A673 (cell line): ENCODE measurements at regions not wholly inside any gene's neighbourhood (a gene's known extent, or its start where the extent isn't known, plus 50 kb on each side); places are given as distances from the start of the nearest gene placed in this dataset.

Source experiments
- CTCF ChIP-seq: fragments of 300-800, 200-600 bp; sonication (generic); conservative IDR thresholded peaks from 2 replicates; pipeline ENCODE4 v1.5.1; 2017; ENCODE audit warnings: low read depth, mild to moderate bottlenecking, antibody characterized with exemption, low read length, moderate library complexity, mixed read lengths
- EZH2 ChIP-seq: fragments of 200-600 bp; sonication (generic); IDR thresholded peaks from 2 replicates; pipeline ENCODE4 v1.6.1; 2017; ENCODE audit warnings: borderline replicate concordance, low read depth, mild to moderate bottlenecking, mixed read lengths, antibody characterized with exemption, low read length; ENCODE audit not compliant: poor library complexity, severe bottlenecking

- TF ChIP-seq CTCF (no peak), EZH2 (no peak)
These were observed 107.1 kb upstream of the CADM1 start for GRCh38 chr11:115611343-115611742.
